Coronary artery (tissue), 2 donors: ENCODE measurements at regions not wholly inside any gene's neighbourhood (a gene's known extent, or its start where the extent isn't known, plus 50 kb on each side); places are given as distances from the start of the nearest gene placed in this dataset.

Experiments
- DNase-seq: peaks from one replicate; pipeline ENCODE4 v3.0.0-alpha.2; 2017; ENCODE audit warnings: low spot score
- H3K27ac ChIP-seq, 2 donors: fragments of 200-600 bp; sonication (generic); one replicate each; pipeline ENCODE4 v1.5.1; 2016 to 2019
- H3K4me3 ChIP-seq: fragments of 200-600 bp; sonication (generic); 2 replicates; pipeline ENCODE4 v1.5.1; 2016; ENCODE audit warnings: mild to moderate bottlenecking, moderate library complexity
- TF ChIP-seq, protein P1 (sequence below): fragments of 200-600 bp; sonication (generic); IDR thresholded peaks from one replicate; pipeline ENCODE4 v1.5.1; 2019; ENCODE audit warnings: antibody characterized with exemption

DNA sequence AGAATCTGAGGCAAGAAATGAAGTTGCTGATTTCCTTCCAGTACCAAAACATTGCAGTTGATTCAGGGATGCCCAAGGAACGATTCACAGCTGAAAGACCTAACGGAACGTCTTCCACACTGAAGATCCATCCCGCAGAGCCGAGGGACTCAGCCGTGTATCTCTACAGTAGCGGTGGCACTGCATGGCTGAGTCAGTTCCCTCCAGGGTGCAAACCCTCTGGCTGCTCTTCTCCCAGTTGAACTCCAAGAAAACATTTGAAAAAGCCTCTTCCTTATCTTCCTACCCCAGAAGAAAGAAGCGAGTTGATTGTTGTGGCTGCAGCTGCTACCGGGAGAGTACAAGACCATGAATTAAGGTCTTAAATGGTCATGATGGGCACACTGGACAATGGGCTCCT is 147.1 kb upstream of the PRSS1 start:
- DNase-seq: no peak
- Histone ChIP-seq H3K27ac (no peak overlapping the region), H3K4me3 (no peak overlapping the region)
- TF ChIP-seq, protein P1, sequence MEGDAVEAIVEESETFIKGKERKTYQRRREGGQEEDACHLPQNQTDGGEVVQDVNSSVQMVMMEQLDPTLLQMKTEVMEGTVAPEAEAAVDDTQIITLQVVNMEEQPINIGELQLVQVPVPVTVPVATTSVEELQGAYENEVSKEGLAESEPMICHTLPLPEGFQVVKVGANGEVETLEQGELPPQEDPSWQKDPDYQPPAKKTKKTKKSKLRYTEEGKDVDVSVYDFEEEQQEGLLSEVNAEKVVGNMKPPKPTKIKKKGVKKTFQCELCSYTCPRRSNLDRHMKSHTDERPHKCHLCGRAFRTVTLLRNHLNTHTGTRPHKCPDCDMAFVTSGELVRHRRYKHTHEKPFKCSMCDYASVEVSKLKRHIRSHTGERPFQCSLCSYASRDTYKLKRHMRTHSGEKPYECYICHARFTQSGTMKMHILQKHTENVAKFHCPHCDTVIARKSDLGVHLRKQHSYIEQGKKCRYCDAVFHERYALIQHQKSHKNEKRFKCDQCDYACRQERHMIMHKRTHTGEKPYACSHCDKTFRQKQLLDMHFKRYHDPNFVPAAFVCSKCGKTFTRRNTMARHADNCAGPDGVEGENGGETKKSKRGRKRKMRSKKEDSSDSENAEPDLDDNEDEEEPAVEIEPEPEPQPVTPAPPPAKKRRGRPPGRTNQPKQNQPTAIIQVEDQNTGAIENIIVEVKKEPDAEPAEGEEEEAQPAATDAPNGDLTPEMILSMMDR: no peak

- Histone ChIP-seq H3K27ac (no peak overlapping the region), H3K4me3 (no peak overlapping the region)
- TF ChIP-seq, protein P1: no peak
- no peak for DNase-seq
These were observed 151.0 kb upstream of the PRSS1 start for GRCh38 chr7:142598297-142598696.

- H3K27ac ChIP-seq: no peak overlapping the region
- H3K4me3 ChIP-seq: no peak overlapping the region
- no peak for DNase-seq
- TF ChIP-seq, protein P1: no peak
These were observed 151.7 kb upstream of the PRSS1 start for GRCh38 chr7:142597547-142597946.

GRCh38 chr7:142595816-142596516 is 153.3 kb upstream of the PRSS1 start:
- TF ChIP-seq, protein P1: no peak
- no peak for DNase-seq
- no peak overlapping the region for H3K4me3 ChIP-seq
- H3K27ac ChIP-seq: no peak overlapping the region

GRCh38 chr7:142594078-142594477 is 155.2 kb upstream of the PRSS1 start:
- TF ChIP-seq, protein P1: no peak
- no peak for DNase-seq
- Histone ChIP-seq H3K4me3 (no peak overlapping the region), H3K27ac (no peak overlapping the region)

DNA sequence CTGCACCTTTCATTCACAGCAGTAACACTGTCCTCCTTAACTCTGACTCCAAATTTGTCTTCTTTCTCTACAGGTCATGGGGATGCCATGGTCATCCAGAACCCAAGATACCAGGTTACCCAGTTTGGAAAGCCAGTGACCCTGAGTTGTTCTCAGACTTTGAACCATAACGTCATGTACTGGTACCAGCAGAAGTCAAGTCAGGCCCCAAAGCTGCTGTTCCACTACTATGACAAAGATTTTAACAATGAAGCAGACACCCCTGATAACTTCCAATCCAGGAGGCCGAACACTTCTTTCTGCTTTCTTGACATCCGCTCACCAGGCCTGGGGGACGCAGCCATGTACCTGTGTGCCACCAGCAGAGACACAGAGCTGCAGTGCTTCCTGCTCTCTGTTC is 156.2 kb upstream of the PRSS1 start:
- no peak for DNase-seq
- H3K4me3 ChIP-seq: no peak overlapping the region
- TF ChIP-seq, protein P1: no peak

DNA sequence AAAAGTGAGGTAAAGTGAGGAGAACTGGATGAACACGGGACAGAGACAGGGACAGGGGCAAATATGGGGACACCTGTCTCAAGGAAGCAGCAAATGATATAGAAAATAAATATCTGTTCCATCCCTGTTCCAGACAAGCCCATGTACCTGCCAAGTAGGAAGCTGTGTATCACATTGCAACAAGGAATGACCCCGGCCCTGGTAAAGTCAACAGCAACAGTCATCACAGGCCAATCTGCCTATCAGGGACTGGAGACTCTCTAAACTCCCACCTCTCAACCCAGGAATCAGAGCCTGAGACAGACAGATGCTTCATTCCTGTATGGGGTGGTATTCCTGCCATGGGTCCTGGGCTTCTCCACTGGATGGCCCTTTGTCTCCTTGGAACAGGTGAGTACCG is 156.6 kb upstream of the PRSS1 start:
- DNase-seq: no peak
- Histone ChIP-seq H3K4me3 (no peak overlapping the region), H3K27ac (no peak overlapping the region)
- TF ChIP-seq, protein P1: no peak

More for the DNA sequence above, 156.2 kb upstream of the PRSS1 start:
- H3K27ac ChIP-seq: no peak overlapping the region
